ENCODE measurements at regions not wholly inside any gene's neighbourhood (a gene's known extent, or its start where the extent isn't known, plus 50 kb on each side); places are given as distances from the start of the nearest gene placed in this dataset.

- DNase-seq (ENCODE audit: low spot score) = no peak
- H3K4me3 ChIP-seq = no peak overlapping the region
- no peak for TF ChIP-seq CTCF (IDR thresholded peaks at IDR 0.05)
- H3K27ac ChIP-seq = no peak overlapping the region
These were observed 125.3 kb upstream of the PWP1 start for GRCh38 chr12:107560165-107560898.

DNA sequence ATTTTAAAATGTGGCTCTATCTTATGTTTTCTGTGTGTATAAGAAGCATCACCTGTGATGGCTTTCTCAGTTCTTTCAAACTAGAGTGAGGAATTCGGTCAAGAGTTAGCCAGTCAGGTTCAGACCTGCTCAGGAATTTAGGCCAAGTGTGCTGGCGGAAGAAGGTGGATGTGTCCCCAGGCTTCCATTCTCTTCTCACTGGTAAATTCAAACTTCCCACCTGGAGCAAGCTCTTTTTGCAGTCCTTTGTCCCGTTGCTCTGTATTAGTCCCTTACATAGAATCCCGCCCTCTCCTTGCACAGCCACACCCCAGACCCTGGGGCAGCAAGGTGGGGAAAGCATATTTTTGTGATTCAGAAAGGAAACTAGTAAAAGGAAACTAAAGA lies 124.7 kb upstream of the PWP1 start:
- TF ChIP-seq CTCF (IDR thresholded peaks at IDR 0.05) = no peak
- H3K4me3 ChIP-seq = no peak overlapping the region
- no peak for DNase-seq (ENCODE audit: low spot score)
- no peak overlapping the region for H3K27ac ChIP-seq

GRCh38 chr12:107564946-107565345 lies 120.7 kb upstream of the PWP1 start:
- Histone ChIP-seq H3K4me3 (no peak overlapping the region), H3K27ac (no peak overlapping the region)
- no peak for DNase-seq (ENCODE audit: low spot score)
- no peak for TF ChIP-seq CTCF (IDR thresholded peaks at IDR 0.05)

DNA sequence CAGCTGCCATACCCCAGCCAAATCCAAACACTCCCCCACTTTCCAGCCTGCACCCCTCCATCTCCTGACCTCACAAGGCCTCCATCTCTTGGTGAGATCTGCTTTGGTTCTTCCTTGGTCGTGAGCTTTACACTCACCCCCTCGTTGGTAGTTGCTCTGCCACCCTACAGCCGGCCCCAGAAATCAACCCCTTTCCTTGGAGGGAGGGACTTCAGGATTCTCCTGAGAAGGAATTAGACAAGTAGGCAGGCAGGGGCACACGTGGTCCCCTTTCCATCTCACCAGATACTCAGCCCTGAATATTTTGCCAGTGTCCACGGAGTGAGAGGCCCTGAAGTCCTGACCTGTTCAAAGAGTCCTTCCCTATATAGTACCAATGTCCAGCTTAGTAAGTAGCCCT lies 120.0 kb upstream of the PWP1 start:
- no peak for DNase-seq (ENCODE audit: low spot score)

DNA sequence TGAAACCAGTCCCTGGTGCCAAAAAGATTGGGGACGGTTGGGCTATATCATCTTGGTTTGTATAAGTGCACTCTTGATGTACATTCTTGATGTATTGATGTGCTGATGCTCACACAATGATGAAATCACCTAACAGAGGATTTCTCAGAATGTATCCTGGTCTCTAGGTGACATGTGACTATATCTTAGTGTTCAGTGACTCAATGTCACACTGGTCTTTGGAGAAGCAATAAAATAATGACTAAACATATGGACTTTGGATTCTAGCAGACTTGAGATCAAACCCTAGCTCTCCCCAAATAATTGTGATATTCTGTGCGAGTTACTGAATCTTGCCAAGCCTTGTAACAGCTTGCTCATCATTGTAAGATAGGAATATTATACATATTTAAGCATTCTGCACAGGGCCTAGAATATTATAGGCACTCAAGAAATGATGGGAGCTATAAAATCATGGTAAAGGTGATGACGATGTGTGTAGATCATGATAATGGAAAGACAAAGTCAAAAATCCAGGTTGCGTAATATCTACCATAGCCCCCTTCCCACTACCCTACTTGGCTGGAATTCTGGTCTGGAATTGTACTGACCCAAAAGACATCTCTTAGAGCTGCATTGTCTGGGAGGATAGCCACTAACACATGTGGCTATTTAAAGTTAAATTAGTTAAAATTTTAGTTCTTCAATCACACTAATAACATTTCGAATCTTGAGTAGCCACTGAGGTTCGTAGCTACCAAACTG lies 117.6 kb upstream of the PWP1 start:
- no peak overlapping the region for H3K27ac ChIP-seq
- TF ChIP-seq CTCF (IDR thresholded peaks at IDR 0.05) = no peak
- H3K4me3 ChIP-seq = no peak overlapping the region
- no peak for DNase-seq (ENCODE audit: low spot score)

More for the DNA sequence above, 120.0 kb upstream of the PWP1 start:
- no peak for TF ChIP-seq CTCF (IDR thresholded peaks at IDR 0.05)
- Histone ChIP-seq H3K27ac (no peak overlapping the region), H3K4me3 (no peak overlapping the region)

DNA sequence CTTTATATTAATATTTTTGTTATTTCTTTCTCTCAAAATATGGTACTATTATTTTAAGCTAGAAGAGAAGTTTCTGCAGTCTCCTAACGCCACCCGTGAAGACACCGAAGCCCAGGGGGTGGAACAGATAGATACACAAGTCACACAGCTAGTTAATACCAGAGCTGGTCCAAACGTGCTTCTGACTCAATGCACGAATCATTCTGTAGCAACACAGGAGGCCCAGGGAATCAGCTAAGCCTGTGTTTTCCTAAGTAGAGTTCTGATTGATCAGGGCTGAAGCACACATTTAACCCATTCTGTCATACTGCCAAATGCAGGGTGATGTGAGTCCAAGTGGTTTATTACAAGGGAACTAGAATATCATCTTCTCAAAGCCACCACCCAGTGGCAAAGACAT lies 116.9 kb upstream of the PWP1 start:
- no peak overlapping the region for H3K27ac ChIP-seq
- H3K4me3 ChIP-seq = no peak overlapping the region
- TF ChIP-seq CTCF (IDR thresholded peaks at IDR 0.05) = no peak
- DNase-seq (ENCODE audit: low spot score) = no peak

- no peak overlapping the region for H3K4me3 ChIP-seq
- TF ChIP-seq CTCF (IDR thresholded peaks at IDR 0.05) = no peak
- no peak for DNase-seq (ENCODE audit: low spot score)
- H3K27ac ChIP-seq = no peak overlapping the region
These were observed 114.9 kb upstream of the PWP1 start for GRCh38 chr12:107570721-107571120.
